OCI-LY1 (cell line): ENCODE measurements at regions not wholly inside any gene's neighbourhood (a gene's known extent, or its start where the extent isn't known, plus 50 kb on each side); places are given as distances from the start of the nearest gene placed in this dataset.

Experiments
- CTCF ChIP-seq: fragments of 200-600 bp; sonication (generic), shearing (Covaris generic); IDR thresholded peaks from 2 replicates; pipeline ENCODE4 v1.5.1; 2017; ENCODE audit warnings: mild to moderate bottlenecking, antibody characterized with exemption, low read length, moderate library complexity, mixed read lengths
- EZH2 ChIP-seq: fragments of 200-600 bp; sonication (generic), shearing (Covaris generic); IDR thresholded peaks from 2 replicates; pipeline ENCODE4 v1.8.0; 2017; ENCODE audit warnings: borderline replicate concordance, mixed run types, mild to moderate bottlenecking, antibody characterized with exemption, low read length, moderate library complexity, mixed read lengths

GRCh38 chr5:35516271-35516670 is 101.4 kb upstream of the SPEF2 start:
- no peak for TF ChIP-seq CTCF
- TF ChIP-seq EZH2, result no peak
